BLaER1 (cell line): ENCODE measurements at regions not wholly inside any gene's neighbourhood (a gene's known extent, or its start where the extent isn't known, plus 50 kb on each side); places are given as distances from the start of the nearest gene placed in this dataset.

Experiments used
- H3K27ac ChIP-seq: shearing (Covaris generic); formaldehyde crosslinking; 2 replicates; pipeline ENCODE4 v1.8.1; 2022
- H3K27me3 ChIP-seq: shearing (Covaris generic); formaldehyde crosslinking; 2 replicates; pipeline ENCODE4 v1.8.1; 2022
- H3K36me3 ChIP-seq: shearing (Covaris generic); formaldehyde crosslinking; 2 replicates; pipeline ENCODE4 v1.8.1; 2022
- H3K4me1 ChIP-seq: shearing (Covaris generic); formaldehyde crosslinking; 2 replicates; pipeline ENCODE4 v1.8.1; 2022
- H3K4me2 ChIP-seq: shearing (Covaris generic); formaldehyde crosslinking; 2 replicates; pipeline ENCODE4 v1.8.1; 2022
- H3K4me3 ChIP-seq: shearing (Covaris generic); formaldehyde crosslinking; 2 replicates; pipeline ENCODE4 v1.8.1; 2022
- H3K9ac ChIP-seq: shearing (Covaris generic); formaldehyde crosslinking; 2 replicates; pipeline ENCODE4 v1.8.1; 2022
- H3K9me3 ChIP-seq: shearing (Covaris generic); formaldehyde crosslinking; 2 replicates; pipeline ENCODE4 v1.8.1; 2022
- H4K20me1 ChIP-seq: shearing (Covaris generic); formaldehyde crosslinking; 2 replicates; pipeline ENCODE4 v1.8.1; 2022
- Cebpa-rat ChIP-seq: shearing (Covaris generic); IDR thresholded peaks from 2 replicates; pipeline ENCODE4 v1.8.1; 2022

GRCh38 chr6:168167431-168168315 lies 88.7 kb upstream of the FRMD1 start:
- peaks cover 8% of the 10 kb centered on the region for H3K9me3 ChIP-seq
- 0 out of 2 replicates have a peak, but pooled peaks cover 4% of the 10 kb centered on the region for H3K4me1 ChIP-seq
- no peaks in the 10 kb centered on the region for H3K36me3 ChIP-seq
- no peak overlapping the region for H3K4me2 ChIP-seq
- TF ChIP-seq Cebpa-rat: no peak
- H4K20me1 ChIP-seq: no peaks in the 10 kb centered on the region
- H3K4me3 ChIP-seq: no peak overlapping the region
- no peak overlapping the region for H3K9ac ChIP-seq
- H3K27me3 ChIP-seq: no peaks in the 10 kb centered on the region
- H3K27ac ChIP-seq: no peak overlapping the region

GRCh38 chr6:168166627-168167026 lies 87.6 kb upstream of the FRMD1 start:
- TF ChIP-seq Cebpa-rat: no peak
- H3K36me3 ChIP-seq: no peaks in the 10 kb centered on the region
- no peaks in the 10 kb centered on the region for H4K20me1 ChIP-seq
- 0 out of 2 replicates have a peak, but pooled peaks cover 4% of the 10 kb centered on the region for H3K4me1 ChIP-seq
- H3K27me3 ChIP-seq: no peaks in the 10 kb centered on the region
- no peak overlapping the region for H3K4me2 ChIP-seq
- H3K9me3 ChIP-seq: peaks cover 8% of the 10 kb centered on the region
- no peak overlapping the region for H3K4me3 ChIP-seq
- H3K9ac ChIP-seq: no peak overlapping the region
- no peak overlapping the region for H3K27ac ChIP-seq

- Histone ChIP-seq H3K4me1 (0 out of 2 replicates have a peak, but pooled peaks cover 4% of the 10 kb centered on the region), H4K20me1 (no peaks in the 10 kb centered on the region), H3K4me2 (no peak overlapping the region), H3K27ac (no peak overlapping the region), H3K9me3 (peaks cover 8% of the 10 kb centered on the region), H3K36me3 (no peaks in the 10 kb centered on the region), H3K4me3 (no peak overlapping the region), H3K27me3 (no peaks in the 10 kb centered on the region), H3K9ac (no peak overlapping the region)
- no peak for TF ChIP-seq Cebpa-rat
Measured at GRCh38 chr6:168165891-168166290, 86.9 kb upstream of the FRMD1 start.

GRCh38 chr6:168165373-168165772 lies 86.4 kb upstream of the FRMD1 start:
- no peak overlapping the region for H3K4me3 ChIP-seq
- peaks cover 8% of the 10 kb centered on the region for H3K9me3 ChIP-seq
- no peaks in the 10 kb centered on the region for H4K20me1 ChIP-seq
- no peaks in the 10 kb centered on the region for H3K27me3 ChIP-seq
- H3K27ac ChIP-seq: no peak overlapping the region
- no peak overlapping the region for H3K4me2 ChIP-seq
- TF ChIP-seq Cebpa-rat: no peak
- H3K9ac ChIP-seq: no peak overlapping the region
- no peaks in the 10 kb centered on the region for H3K36me3 ChIP-seq
- H3K4me1 ChIP-seq: 0 out of 2 replicates have a peak, but pooled peaks cover 4% of the 10 kb centered on the region

- no peak for TF ChIP-seq Cebpa-rat
- Histone ChIP-seq H3K9me3 (peaks cover 8% of the 10 kb centered on the region), H3K27me3 (no peaks in the 10 kb centered on the region)
Measured at GRCh38 chr6:168164462-168165061, 85.5 kb upstream of the FRMD1 start.

GRCh38 chr6:168163096-168163731 lies 84.2 kb upstream of the FRMD1 start:
- Histone ChIP-seq H3K27me3 (no peaks in the 10 kb centered on the region), H3K9me3 (peaks cover 6% of the 10 kb centered on the region), H3K36me3 (no peaks in the 10 kb centered on the region), H3K4me2 (no peak overlapping the region), H3K4me3 (no peak overlapping the region), H3K9ac (no peak overlapping the region), H3K27ac (no peak overlapping the region), H4K20me1 (no peaks in the 10 kb centered on the region), H3K4me1 (0 out of 2 replicates have a peak, but pooled peaks cover 3% of the 10 kb centered on the region)
- no peak for TF ChIP-seq Cebpa-rat

More at GRCh38 chr6:168164462-168165061, 85.5 kb upstream of the FRMD1 start:
- Histone ChIP-seq H3K36me3 (no peaks in the 10 kb centered on the region), H3K27ac (no peak overlapping the region), H3K4me1 (0 out of 2 replicates have a peak, but pooled peaks cover 4% of the 10 kb centered on the region), H4K20me1 (no peaks in the 10 kb centered on the region), H3K9ac (no peak overlapping the region), H3K4me2 (no peak overlapping the region), H3K4me3 (no peak overlapping the region)

- no peak overlapping the region for H3K9ac ChIP-seq
- no peaks in the 10 kb centered on the region for H3K27me3 ChIP-seq
Measured at GRCh38 chr6:168162366-168162765, 83.4 kb upstream of the FRMD1 start.

GRCh38 chr6:168161371-168161750 lies 82.3 kb upstream of the FRMD1 start:
- no peak for TF ChIP-seq Cebpa-rat
- no peak overlapping the region for H3K9ac ChIP-seq
- no peaks in the 10 kb centered on the region for H3K9me3 ChIP-seq
- H3K27me3 ChIP-seq: no peaks in the 10 kb centered on the region
- H3K4me3 ChIP-seq: no peak overlapping the region
- no peaks in the 10 kb centered on the region for H4K20me1 ChIP-seq
- no peak overlapping the region for H3K27ac ChIP-seq
- no peaks in the 10 kb centered on the region for H3K36me3 ChIP-seq
- H3K4me2 ChIP-seq: no peak overlapping the region
- no peaks in the 10 kb centered on the region for H3K4me1 ChIP-seq

More at GRCh38 chr6:168162366-168162765, 83.4 kb upstream of the FRMD1 start:
- Histone ChIP-seq H3K4me3 (no peak overlapping the region), H3K9me3 (no peaks in the 10 kb centered on the region), H3K4me1 (no peaks in the 10 kb centered on the region), H3K36me3 (no peaks in the 10 kb centered on the region), H4K20me1 (no peaks in the 10 kb centered on the region), H3K4me2 (no peak overlapping the region), H3K27ac (no peak overlapping the region)
- TF ChIP-seq Cebpa-rat: no peak

- Histone ChIP-seq H3K4me3 (no peak overlapping the region), H3K36me3 (no peaks in the 10 kb centered on the region), H3K4me1 (no peaks in the 10 kb centered on the region), H3K4me2 (no peak overlapping the region), H3K27ac (no peak overlapping the region), H3K9me3 (no peaks in the 10 kb centered on the region), H4K20me1 (no peaks in the 10 kb centered on the region), H3K9ac (no peak overlapping the region), H3K27me3 (no peaks in the 10 kb centered on the region)
- TF ChIP-seq Cebpa-rat: no peak
Measured at GRCh38 chr6:168160506-168161370, 81.7 kb upstream of the FRMD1 start.
